ENCODE measurements at regions not wholly inside any gene's neighbourhood (a gene's known extent, or its start where the extent isn't known, plus 50 kb on each side); places are given as distances from the start of the nearest gene placed in this dataset.

- DNase-seq = no peak
These were observed 314.1 kb downstream of the CTTN start for GRCh38 chr11:70712471-70712870.

GRCh38 chr11:70713086-70713835 is 314.9 kb downstream of the CTTN start:
- no peak for DNase-seq

DNA sequence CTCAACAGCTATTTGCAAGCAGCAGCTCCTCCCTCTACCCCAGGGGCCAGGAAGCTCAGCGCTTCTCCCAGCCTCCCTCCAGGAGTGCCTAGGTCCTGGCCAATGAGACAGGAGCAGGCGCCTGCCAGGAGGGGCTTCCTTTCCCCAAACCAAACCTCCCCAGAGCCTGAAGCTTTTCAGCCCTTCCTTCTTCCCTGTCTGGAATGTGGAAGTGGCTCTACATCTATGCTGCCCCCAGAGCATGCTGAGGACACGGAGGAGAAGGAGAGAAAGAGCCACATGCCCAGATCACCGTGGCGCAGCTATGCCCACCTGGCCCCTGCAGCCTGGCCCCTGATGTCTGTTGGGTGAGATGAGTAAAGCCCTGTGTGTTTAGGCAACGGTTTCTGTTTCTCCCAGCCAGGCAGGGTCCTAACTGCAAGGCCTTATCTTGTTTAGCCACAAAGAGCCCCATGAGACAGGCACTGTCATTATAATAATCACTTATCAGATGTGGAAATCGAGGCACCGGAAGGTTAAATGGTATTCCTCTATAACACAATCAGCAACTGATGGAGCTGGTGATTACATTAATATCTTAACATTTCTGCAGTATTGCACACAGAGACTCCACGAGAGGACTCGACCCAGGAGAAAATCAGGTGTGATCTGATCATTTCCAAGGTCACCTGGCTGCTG is 315.8 kb downstream of the CTTN start:
- DNase-seq = no peak

DNA sequence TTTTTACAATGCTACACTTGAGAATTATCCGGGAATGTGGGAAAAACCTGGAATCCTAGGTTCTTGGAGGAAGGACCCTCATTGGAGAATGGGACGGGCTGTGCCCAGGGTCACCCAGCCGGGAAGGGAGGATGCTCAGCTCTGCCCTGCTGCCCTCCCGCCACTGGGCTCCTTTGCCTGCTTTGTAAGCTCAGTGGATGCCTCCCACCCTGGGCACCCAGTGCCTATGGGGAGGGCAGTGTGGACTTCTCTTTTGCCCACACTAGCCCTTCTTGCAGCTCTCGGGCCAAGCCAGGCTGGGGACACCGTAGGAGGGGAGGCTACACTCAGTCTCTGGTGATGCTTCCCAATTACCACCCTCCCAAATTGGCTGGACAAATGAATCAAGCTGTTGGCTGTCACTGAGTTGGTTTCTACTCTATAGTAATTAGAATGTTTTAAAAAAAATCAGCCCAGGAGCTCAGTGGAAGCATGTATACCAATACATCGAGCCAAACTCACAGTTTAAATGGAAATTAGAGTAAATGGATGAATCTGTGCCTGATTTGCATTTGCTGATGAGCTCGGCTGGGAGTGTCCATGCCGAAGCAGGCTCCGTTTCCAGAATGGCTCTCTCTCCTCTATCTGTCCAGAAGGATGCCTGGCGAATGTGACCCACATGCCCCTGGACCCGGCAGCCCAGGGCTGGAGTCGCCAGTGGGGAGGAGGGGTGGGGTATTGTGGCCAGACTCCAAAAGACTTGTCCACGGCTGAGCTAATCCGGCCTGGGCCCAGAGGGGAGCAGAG is 317.0 kb downstream of the CTTN start:
- DNase-seq = no peak

DNA sequence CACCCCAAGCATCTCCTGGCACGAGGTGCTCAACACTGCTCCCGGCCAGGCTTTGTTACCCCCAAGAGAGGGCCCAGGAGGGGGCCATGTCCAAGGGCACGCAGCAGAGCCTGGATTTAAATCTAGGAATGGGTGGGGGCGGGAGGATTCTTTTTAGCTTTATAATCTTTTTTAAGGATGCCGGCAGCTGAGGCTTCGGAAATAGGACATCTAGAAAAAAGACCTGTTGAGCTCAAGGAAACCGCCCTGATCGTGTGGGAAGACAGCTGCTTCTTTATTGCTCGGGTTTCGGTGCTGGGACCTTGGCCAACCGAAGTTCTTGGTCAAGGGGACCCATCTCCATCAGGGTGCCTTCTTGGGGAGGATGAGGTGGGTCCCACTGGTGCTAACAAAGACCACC is 317.9 kb downstream of the CTTN start:
- no peak for DNase-seq

GRCh38 chr11:70716986-70717775 is 318.9 kb downstream of the CTTN start:
- DNase-seq = no peak

DNA sequence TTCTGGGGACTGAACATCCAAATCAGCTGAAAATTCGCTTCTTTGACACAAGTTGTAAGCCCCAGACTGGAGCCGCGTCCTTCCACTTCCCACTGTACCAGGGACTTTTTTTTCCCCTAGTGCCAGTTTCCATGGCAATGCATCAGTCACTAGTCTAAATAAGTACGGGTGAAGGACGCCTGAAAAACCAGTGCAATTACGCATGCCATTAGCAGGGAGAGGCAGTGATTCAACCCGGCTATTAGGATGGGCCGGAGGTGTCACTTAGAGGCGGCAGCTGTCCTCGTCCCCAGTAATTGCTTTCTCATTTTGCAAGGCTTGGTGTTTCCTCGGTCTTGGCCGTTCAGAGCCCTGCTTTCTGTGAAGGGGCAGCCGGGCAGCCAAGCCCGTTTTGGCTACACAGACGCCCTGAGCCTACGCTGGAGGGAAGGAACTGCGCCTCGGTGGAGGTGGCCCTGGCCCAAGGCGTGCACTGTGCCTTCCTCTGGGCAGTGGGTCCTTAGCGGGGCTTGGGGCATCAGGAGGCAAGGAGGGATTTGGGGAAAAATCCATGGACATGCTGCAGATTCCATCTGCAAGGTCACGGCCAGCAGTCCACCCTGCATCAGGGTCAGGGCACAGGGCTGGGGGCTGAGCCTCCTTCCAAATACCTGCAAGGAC is 319.7 kb downstream of the CTTN start:
- DNase-seq = no peak

DNA sequence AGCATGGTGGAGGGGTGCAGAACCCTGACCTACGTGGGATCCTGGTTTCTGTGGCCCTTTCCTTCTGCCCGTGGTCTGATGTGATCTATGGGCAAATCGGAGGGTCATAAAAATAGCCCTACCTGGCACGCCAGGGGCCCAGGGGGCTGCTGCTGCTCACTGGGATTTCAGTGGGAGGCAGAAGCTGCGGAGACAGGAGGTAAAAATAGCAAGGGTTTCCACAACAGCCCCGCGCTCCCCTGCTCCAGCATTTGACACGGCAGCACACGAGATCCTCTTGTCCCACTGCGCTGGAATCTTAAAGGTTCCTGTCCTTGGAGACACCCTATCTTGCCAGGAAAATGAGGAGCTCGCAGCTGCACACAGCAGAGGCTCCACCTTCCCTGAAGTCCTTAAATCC is 321.2 kb downstream of the CTTN start:
- no peak for DNase-seq

GRCh38 chr11:70720281-70720680 is 322.0 kb downstream of the CTTN start:
- no peak for DNase-seq

- no peak for DNase-seq
These were observed 322.7 kb downstream of the CTTN start for GRCh38 chr11:70721006-70721405.

GRCh38 chr11:70725278-70725677 is 326.9 kb downstream of the CTTN start:
- no peak for DNase-seq

GRCh38 chr11:70725739-70726138 is 327.4 kb downstream of the CTTN start:
- DNase-seq = no peak

DNA sequence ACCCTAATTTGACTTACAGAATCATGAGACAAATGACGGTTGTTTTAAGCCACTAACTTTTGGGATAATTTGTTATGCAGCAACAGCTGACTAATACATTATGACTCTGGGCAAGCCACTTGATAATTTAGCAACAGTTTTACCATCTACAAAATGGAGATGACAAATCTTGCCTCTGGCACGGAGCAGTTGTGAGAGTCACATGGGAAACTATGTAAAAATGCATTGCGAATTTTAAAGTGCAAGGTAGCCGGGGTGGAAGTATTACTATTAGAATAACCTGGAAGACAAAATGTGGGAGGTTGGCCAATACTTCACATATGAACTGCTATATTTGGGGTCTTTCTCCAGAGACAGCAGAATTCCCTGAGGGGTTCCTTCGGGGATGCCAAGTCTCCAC is 328.7 kb downstream of the CTTN start:
- DNase-seq = no peak

DNA sequence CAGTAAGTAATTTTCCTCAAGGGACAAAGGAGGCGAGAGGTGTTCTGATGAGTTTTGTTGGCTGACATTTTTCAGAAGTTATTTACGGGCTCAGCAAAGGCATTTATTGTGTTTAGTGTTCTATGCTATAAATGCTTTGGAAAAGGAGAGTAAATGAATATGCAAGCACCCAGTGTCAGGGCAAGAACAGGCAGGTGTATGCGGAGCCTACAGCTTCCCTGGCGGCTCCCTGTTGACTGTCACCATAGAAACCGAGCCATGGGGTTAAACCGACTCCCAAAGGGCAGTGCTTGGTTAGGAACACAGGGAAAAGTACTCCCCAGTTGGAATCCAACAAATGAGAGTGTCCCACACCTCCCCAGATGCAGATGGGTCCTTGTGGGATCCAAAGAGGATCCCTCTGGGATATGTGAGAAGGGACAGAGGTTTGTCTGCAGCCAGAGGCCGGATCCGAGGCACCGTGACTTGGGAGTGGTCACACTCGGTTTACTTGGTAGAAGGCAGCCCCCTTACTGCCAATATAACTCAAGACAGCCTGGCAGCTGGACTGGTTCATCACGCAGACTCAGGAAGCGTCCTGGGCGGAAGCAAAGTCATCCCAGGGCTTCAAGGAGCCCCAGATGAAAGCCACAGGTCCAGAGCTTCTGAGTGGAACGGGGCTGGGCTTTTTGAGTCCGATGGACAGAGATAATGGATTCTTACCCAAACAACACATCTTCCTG is 329.7 kb downstream of the CTTN start:
- no peak for DNase-seq

GRCh38 chr11:70729949-70730348 is 331.6 kb downstream of the CTTN start:
- no peak for DNase-seq

DNA sequence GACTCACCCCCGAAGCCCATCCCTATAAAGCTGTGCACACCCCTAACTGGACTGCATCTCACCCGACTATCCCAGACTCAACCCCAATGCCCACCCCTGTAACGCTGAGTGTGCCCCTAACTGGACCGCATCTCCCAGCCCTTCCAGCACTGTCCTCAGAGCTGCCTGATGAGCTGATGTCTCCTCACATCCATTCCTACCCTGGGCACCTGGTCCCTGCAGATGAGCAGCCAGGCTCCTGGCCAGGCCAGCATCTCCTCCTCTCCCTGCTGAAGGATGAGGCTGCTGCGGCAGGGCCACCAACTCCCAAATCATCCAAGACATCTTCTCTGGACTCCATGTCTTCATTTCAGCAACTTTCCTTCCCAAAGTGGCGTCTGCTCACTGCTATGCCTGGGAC is 332.1 kb downstream of the CTTN start:
- no peak for DNase-seq

DNA sequence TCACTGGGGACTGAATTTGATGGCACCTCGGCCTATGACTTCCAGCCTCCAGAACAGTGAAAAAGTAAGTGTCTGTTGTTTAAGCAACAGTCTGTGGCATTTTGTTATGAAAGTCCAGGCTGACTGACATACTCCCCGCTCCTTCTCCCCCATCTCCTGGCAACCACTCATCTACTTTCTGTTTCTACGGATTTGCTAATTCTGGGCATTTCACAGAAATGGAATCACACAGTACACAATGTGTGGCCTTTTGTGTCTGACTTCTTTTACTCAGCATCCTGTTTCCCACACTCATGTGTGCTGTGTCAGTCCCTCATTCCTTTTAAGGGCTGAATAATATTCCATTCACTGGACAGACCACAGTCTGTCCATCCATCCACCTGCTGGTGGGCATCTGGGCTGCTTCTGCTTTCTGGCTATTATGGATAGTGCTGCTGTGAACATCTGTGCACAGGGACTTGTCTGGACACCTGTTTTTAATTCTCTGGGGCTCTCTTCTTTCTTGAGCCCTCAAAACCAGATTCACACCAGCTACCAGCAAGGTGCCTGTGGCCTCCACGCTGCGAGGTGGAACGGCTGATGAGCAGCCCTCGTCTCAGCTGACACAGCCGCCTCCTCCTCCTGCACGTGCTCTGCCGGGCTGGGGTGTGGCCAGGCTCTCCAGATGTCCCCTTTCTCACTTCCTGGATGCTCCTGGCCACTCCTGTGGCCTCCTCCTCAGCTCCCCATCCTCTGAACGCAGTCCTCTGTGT is 333.1 kb downstream of the CTTN start:
- peak; percentile 53 for DNase-seq

- no peak for DNase-seq
These were observed 333.9 kb downstream of the CTTN start for GRCh38 chr11:70732023-70732880.

- DNase-seq = no peak
These were observed 334.5 kb downstream of the CTTN start for GRCh38 chr11:70732881-70733196.

Measured in inflammatory macrophage treated with lipopolysaccharide for 4 hours (primary cell).